Fibroblast of upper back skin (primary cell): ENCODE measurements at regions not wholly inside any gene's neighbourhood (a gene's known extent, or its start where the extent isn't known, plus 50 kb on each side); places are given as distances from the start of the nearest gene placed in this dataset.

Experiments used
- DNase-seq: peaks from one replicate; pipeline ENCODE4 v3.0.0-alpha.2; 2013

DNA sequence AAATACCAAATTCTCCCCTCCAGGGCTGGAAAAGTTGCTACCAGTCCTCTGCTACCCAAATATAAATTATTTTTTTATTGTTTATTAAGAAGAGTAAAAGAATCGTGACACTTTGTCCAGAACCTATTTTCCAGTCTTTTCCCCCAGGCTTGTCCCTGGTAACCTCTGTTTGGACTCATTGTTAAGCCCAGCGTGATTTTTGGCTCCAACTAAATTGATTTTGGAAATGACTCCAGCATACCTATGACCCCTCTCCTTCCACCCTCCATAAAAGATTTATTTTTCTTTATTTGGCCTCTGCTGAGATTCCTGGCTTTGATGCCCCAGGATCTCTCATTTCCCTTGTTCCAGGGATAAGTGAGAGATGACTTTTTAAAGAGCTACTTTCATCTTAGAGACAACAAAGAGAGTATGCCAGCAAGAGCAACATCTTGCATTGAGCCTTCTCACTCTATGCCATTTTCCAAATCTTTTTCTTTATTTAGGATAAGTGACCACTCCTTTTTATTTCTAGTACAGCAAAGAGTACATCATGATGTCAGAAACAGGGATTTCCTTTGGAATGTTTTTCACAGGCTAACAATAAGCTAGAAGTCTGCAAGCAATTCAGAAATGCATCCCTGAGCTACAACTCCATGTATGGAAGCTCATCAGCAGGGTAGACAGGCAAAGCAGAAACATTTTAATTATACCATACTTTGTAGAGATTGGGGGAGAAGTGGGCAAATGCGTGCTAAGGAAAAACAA is 75.8 kb downstream of the DAD1 start:
- DNase-seq = no peak

DNA sequence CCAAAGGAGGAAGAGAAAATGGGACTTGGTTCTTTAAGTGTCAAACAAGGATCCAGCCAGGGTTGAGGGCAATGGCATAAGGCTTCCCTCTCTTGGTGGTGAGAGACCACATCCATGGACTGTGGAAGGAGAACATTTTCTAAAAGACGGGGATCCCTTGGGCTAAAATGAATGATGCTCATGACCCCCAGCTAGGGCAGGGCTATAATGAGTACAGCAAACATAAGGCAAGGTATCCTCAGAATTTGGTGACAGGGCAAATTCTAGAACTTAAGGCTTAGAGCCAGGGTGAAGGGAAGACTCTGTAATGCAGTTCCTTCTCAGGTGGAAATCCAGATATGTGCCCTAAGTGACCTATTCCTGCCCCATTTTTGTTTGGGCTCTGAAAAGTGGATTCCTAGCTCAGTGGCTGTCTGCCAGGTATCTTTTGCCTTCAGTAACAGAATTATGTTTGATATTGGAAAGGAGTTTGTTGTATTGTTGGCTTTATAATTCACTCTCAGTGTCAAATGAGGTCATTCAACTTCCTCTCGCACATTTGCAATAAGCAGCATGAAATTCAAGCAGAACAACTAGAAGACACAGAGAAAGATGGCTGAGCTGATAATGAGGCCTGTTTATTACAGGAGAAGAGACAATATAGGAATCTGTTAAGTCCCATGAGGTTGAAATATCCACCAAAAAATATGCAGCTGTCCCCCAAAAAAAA is 76.8 kb downstream of the DAD1 start:
- no peak for DNase-seq

DNA sequence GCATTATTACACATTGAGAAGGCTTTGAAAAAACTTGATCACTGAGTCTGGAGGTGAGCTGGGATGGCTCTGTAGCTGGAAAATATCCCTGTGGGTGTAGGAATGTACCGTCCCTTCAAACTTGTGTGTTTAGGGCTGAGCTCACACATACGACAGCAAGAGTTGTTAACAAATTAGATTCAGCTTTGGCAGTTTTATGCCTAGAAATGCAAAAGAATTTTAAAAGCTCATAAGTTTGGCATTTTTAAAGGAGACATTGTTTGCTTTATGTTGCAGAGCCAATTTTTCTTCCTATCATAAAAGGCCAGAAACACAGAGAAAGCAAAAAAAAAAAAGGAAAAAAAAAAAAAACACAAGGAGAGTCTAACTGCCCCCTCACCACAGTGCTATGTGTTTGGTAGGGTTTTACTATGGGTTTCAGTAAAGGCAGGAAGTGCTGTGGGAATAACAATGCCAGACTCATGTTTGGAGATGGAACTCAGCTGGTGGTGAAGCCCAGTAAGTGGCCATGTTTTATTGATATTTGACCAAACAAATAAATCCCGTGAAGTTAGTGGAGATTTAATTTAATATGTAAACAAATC is 78.4 kb downstream of the DAD1 start:
- peak; percentile 61 for DNase-seq

DNA sequence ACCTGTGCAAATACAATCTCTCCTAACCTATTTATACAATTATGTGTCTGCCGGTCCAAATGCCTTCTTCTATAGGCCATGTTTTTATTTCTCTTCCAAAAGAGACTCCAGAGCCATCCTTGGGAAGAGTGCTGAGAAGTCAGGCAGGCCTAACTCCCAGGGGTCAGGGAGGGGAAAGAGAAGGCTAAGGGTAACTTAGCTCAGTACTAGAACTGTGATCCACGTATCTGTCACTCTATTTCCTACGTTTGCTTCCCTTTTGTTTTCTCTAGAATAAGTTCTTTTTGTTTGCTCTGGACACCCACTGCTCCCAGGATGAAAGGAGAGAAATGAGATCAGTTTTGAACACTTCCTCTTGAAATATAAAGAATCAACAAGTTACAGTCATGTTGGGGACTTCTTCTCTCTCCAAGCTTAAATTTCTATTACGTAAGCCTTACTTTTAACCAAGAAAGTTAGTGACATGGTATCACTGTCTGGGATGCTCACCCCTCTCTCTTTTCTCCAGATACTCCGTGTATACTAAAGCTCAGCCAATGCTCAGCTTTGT is 79.2 kb downstream of the DAD1 start:
- no peak for DNase-seq

DNA sequence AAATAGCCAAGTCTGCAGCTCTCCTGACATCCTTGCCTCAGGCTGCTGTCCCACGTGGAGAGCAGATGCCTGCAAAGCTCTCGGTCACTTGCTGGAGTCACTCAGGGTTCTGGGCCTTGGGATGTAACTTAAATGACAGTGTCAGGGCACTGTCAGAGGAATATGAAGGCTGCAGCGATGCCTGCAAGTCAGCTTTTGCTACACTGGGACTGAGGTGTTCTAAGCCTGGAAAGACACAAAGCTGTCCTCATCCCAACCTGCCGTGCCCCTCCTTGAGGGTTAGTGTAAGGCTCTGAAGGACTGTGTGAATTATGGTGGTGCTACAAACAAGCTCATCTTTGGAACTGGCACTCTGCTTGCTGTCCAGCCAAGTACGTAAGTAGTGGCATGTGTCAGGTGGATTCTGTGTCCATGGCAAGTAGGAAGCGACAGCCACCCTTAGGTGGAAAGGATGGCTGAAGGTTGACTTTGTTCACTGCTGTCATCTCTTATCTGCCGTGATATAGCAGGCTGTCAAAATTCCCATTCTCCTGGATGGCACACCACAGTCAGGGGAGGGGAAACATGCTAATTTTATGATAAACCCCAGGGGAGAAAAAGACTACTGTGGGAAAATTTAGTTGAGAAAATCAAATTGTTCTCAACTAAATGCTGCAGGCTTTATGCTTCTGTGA is 79.9 kb downstream of the DAD1 start:
- DNase-seq = no peak

DNA sequence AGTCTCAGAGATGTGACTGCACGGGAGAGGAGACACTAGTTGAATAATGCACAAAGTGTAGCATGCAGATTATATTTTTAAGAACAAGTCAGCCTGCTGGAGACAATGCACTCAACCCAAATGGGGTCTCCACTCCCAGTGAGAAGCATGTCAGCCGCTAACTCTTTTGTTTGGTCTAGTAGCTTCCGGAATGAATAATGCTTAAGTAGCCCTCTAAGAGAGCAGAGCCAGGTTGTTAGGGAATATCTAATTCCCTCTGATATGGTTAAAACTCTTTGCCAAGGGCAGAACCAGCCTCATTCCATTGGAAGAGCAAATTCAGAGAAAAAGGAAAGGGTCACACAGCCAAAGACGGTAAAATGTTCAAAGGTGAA is 80.4 kb downstream of the DAD1 start:
- DNase-seq = no peak

DNA sequence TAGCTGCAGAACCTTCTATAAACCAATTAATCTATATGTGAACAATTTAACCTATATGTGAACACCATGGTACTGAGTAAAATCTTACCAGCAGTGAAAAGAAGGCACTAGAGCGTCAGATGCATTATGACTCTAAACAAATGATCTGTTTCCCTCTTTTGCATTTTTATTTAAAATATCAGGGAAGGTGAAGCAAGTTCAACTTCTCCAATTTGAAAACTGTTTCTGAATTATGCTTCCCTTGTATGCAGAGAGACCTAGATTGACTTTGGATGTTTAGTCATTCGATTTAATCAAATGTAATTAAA is 80.9 kb downstream of the DAD1 start:
- no peak for DNase-seq

DNA sequence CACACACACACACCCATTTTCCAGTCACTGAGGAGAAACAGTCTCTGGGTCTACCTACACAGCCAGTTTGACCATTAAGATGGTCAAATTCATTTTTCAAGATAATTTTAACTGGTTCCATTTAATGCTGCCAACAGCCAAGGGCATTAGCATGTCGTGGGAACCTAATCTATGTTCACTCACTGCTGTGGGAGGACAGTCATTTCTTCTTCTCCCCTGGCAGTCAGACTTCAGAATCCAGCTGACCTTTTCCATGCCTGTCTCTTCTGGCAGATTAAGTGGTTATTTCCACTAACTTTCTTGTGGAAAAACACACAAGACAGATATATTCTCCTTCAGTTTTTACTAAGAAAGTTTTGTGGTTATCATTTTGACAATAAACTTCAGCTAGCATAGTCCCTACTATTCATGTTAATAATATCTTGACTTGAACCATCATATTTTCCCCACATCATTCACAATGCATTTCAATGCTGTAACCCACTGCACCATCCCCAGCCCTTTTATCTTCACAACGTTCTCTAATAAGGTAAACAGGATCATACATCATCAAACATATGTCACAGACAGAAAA is 82.2 kb downstream of the DAD1 start:
- no peak for DNase-seq

DNA sequence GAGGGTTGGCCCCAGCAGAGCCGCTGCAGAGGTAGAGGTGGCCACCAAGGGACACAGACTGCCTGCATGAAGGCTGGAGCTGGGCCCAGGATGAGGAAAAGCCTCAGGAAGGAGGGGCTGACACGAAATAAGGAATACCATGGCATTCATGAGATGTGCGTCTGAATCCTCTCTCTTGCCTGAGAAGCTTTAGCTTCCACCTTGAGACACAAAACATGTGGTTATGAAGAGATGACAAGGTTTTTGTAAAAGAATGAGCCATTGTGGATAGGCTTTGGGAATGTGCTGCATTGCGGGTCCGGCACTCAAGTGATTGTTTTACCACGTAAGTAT is 82.7 kb downstream of the DAD1 start:
- no peak for DNase-seq

DNA sequence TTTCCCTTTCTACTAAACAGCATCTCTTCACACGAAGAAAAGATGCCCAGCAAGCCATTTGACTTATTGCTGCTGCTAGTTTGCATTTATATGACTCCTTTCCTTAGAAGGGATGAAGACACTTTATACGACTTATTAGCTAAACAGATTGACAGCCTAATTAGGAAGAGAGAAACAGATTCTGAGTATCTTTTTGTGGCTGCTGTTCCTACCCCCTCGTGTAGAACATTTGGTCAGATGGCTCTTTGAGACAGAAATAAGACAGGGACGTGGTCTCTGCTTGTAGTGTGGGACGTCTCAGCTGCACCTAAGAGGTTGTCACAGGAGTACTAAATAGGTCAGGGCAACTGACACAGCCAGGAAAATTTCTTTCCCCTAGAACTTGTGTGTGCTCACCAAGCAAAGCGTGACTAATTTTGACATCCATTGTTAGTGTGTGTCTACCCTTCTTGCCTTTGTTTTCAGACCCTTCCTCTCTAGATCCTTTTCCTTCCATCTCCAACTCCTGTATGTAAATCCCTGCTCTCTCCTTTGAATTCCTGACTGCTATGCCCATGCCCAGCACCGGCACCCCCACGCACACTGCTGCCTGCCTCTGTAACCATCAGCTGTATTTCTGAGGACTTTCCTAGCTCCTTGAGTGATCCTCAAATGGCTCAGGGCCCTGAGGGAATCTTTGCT is 83.2 kb downstream of the DAD1 start:
- no peak for DNase-seq

DNA sequence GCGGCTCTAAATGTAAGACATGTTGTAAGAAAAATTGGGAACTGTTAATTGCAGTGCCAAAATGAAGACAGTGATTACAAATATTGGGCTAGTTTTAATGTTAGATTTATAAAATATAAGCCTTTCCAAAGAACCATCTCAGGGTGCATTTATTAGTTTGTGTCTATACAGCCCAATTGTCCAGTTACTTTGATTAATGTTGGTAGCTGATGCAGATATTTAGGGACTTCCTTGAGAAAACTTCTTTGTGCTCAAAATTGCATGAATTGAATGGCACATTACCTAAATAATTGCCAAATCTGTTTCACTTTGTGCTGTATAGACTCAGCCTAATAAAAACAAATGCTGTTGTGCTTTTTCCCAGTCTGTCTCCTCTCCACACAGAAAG is 83.7 kb downstream of the DAD1 start:
- DNase-seq = no peak

DNA sequence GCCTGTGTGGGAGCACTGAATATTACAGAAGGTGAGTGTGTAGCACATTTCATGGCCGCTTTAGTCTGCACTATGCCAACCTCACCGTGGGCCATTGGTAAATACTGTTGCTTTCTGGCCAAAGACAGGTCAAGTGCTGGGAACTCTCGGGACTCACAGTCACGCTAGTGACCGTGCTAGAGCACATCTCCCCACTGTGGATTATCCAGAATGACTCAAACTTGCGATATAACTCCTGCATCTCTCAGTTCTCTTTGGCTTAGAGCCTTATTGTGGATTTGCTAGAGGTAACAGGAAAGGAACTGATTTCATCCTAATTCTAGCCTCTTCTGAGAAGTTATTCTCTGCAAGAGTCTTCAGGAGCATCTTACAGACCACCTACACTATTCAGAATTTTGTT is 86.5 kb downstream of the DAD1 start:
- DNase-seq = no peak

DNA sequence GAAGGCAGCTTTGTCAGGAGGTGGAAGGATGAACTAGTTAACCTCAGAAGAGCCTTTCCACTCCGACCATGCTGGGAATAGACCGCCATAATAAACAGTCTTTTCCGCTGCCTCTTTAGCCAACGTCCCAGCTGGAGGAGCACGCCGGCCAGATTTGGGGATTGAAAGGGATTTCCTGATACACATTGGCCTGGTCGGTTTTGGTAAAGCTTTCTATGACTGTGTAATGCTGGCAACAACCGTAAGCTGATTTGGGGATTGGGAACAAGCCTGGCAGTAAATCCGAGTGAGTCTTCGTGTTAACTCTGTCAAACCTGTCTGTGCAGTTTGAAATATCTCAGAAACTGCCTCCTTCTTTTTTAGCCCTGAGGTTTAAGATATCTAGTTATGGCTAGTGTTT is 87.0 kb downstream of the DAD1 start:
- DNase-seq = no peak

DNA sequence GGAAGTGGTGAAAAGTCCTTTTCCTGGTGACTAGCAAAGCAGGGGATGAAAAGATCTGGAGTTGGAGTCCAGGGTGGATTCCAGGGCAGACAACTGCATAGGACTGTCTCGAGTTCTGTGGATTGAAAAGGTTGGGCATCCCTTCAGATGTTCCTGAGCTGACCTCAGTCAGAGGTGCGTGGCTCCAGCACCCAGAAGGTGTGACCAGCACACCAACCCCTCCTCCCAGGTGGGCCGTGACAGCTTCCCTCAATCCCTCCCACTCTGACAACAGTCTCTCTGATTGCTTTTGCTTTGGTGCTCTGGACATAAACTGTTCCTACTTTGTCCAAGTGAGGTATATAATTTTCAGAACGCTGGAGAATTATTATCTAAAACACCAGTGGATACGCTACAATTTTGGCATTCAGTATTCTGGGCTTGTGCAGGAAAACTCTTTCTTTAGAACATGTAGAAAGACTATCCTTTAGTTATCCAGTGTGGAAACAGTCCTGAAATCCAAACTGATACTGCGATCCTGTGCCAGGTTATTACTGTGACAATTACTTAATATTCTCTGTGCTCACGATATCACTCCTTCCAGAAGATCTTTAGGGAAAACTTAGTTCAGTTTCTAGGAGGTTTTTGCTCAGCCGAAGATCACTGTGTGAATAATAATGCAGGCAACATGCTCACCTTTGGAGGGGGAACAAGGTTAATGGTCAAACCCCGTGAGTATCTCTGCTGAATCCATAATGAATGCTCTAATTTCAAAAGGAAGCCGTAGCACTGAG is 87.9 kb downstream of the DAD1 start:
- no peak for DNase-seq

DNA sequence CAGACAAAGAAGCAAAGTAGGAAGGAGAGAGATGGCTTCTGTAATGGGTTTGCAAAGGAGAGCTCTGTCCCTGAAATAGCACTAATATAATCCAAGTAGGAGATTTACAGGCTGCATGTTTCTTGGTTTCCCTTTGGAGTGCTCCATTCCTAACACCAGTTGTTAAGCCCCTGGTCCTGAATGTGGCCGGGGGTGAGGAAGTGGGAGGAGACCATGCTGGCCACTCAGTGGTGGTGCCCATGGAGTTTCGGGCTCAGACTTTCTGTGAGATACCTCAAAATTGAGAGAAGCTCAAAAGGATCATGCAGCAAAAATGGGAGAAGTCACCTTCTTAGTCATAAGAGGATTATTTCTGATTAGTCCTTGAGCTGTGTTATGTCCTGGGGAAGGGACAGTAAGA is 88.5 kb downstream of the DAD1 start:
- DNase-seq = no peak

DNA sequence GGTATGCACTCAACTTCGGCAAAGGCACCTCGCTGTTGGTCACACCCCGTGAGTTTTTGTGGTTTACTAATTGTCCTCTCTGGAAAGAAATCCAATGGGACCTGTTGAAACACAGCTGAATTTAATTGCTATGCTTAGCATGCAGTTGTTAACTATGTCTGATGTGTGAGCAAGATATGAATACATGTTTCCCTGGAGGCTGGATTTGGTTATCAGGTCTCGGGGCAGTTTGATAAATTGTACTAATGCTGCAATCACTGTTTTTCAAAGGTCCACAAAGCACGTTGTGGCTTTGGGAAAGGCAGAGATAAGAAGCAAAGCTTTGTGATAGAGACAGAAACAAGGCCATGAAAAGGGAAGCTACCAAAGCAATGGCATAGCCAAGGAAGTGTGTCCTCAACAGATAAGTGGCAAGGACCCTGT is 91.3 kb downstream of the DAD1 start:
- no peak for DNase-seq

DNA sequence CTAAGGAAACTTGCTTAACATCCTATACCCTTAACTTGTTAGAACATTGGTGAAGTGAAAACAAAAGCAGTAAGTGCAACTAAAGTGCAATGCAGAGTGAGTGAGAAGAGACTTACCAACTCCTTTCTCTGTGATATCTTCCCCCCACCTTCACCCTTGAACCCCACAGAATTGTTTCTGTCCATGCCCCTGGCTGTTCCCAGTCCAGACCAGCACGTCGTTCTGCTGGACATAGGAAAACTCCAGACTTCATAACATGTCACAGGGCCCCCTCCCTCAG is 91.9 kb downstream of the DAD1 start:
- no peak for DNase-seq

DNA sequence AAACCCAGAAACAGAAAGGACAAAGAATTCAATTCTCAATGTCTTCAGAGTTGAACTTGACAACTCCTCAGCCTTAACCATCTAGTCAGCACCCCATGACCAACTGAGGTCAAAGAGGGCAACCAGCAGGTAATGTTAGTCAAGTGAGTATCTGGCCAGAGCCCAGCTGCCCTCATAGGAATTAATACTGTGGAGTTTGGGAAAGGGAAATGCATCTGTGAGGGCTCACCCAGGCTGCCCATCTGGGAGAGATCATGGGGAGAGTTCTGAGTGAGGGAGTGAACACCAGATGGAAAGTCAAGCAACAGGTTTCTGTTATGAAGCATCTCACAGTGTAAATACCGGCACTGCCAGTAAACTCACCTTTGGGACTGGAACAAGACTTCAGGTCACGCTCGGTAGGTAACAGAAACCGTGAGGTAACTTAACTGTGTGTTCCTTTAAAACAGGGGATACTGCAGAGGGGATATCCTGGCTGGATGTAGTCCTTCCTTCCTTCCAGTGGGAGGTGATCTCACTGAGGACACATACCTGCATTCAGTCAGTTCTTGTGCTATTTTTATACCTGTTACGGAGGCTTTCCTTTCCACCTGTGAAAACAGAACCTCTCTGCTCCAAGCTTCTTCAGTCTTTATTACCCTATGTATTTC is 94.4 kb downstream of the DAD1 start:
- no peak for DNase-seq

DNA sequence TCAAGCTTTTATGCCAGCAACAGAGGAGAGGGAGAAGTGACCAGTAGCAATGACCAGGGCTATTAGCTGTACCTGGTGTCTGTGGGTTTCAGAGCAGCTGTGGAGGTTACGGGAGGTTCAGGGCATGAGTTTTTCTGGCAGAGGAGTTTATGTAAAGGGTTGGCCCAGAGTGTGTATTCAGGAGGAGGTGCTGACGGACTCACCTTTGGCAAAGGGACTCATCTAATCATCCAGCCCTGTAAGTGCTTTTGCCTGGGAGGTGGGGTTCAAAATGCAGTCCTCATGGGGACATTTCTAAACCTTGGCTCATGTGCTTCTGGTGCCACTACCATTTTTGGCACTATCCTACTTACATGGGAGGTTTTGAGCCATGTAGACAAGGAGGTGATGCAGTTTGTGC is 95.3 kb downstream of the DAD1 start:
- DNase-seq = no peak

DNA sequence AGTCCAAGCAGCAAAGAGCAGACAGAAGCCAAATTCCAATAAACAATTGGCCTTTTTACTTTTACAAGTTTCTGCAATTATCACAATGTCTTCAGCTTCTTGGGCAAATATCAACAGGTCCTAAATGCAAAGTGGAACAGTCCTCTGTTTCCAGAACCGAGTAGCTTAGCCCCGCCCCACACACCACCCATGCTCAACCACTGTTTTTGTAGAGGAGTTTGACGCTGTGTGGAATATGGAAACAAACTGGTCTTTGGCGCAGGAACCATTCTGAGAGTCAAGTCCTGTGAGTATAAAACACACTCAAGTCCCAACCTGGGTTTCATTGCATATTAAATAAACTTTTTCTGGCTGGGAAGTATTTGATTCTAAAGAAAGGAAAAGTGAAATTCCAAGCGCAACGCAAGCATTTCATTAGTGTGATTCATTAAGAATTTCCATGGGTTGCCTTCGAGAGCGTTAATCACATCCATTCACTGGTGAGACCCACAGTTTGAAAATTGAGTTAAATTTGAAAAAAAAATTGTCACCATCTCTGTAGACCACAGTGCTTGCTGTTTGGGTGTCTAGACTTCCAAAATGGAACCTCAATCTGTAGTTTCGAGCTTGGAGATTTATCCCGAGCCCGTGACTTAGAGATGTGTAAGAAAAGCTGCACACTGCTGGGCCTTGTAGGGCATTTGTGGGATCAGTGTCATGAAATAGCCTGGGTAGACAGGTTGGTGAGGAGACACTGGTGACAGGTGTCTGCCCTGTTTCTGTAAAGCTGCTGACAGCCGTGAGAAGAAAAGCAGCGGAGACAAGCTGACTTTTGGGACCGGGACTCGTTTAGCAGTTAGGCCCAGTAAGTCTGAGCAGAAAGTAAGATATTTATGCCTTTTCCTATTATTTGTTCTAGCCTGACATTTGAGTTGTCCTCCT is 96.1 kb downstream of the DAD1 start:
- DNase-seq = no peak
